Breast epithelium (tissue), 4 donors: ENCODE measurements at regions not wholly inside any gene's neighbourhood (a gene's known extent, or its start where the extent isn't known, plus 50 kb on each side); places are given as distances from the start of the nearest gene placed in this dataset.

Experiments
- DNase-seq, 2 donors: peaks; one replicate each; pipeline ENCODE4 v3.0.0-alpha.2; 2019; ENCODE audit warnings: low spot score in 2 of 2
- H3K27ac ChIP-seq, 2 donors: fragments of 200-600 bp; sonication (generic) in 1 of 2; one replicate each; pipeline ENCODE4 v1.5.1; 2016 to 2019; ENCODE audit warnings: mild to moderate bottlenecking in 1 of 2
- H3K27me3 ChIP-seq, 2 donors: fragments of 200-600 bp; sonication (generic) in 1 of 2; one replicate each; pipeline versions ENCODE4 v1.5.1 to v1.6.0; 2017 to 2019; ENCODE audit warnings: control low read depth in 1 of 2, mild to moderate bottlenecking in 1 of 2
- H3K36me3 ChIP-seq: fragments of 200-600 bp; one replicate; pipeline ENCODE4 v1.5.1; 2019
- H3K4me1 ChIP-seq, 2 donors: fragments of 200-600 bp; sonication (generic); one replicate each; pipeline ENCODE4 v1.5.1; 2016 to 2019; ENCODE audit warnings: control low read depth in 1 of 2
- H3K4me3 ChIP-seq, 3 donors: fragments of 200-600 bp; sonication (generic); 1 replicate in 2 of 3; 2 replicates in 1 of 3; pipeline ENCODE4 v1.5.1; 2016 to 2019; ENCODE audit warnings: mild to moderate bottlenecking in 3 of 3, moderate library complexity in 2 of 3
- H3K9me3 ChIP-seq, 2 donors: fragments of 200-600 bp; sonication (generic) in 1 of 2; one replicate each; pipeline ENCODE4 v1.5.1; 2016 to 2019; ENCODE audit warnings: control low read depth in 1 of 2
- POLR2A ChIP-seq: fragments of 450-650 bp; IDR thresholded peaks from one replicate; pipeline ENCODE4 v1.6.1; 2016; ENCODE audit warnings: antibody characterized with exemption, mild to moderate bottlenecking, moderate library complexity
- POLR2AphosphoS5 ChIP-seq, 3 donors: sonication (generic); formaldehyde crosslinking; IDR thresholded peaks; one replicate each; pipeline ENCODE4 v1.6.1; 2017; ENCODE audit warnings: antibody characterized with exemption in 3 of 3
- intact Hi-C: fragments of 100-400 bp; cut with DNase I; formaldehyde crosslinking; loops from one replicate; pipeline ENCODE4 v1.15.1; 2023; ENCODE audit warnings: low total_unique reads
- TF ChIP-seq, protein P1 (sequence below), 3 donors: fragments of 450-650 bp; IDR thresholded peaks; one replicate each; pipeline ENCODE4 v1.5.1; 2016 to 2017; ENCODE audit warnings: antibody characterized with exemption in 3 of 3, mild to moderate bottlenecking in 3 of 3, moderate library complexity in 3 of 3

DNA sequence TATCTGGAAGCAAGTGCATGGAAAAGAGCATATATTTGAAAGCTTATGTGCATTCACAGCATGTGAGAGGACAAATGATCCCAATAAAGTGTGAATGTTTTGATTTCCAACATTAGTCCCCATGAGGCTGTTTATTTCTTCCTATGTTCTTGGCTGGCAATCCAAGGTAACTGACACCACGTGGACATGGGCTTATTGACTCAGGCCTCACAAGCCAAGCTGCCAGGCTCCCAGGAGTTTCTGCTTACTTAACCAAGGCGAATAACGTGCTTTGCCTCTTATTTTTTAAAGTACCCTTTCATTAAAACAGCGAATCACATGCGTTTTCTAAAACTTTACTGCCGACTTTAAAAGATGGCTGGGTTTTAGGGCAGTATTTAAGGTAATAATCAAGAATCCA lies 441.7 kb downstream of the FUT8 start:
- TF ChIP-seq, protein P1, sequence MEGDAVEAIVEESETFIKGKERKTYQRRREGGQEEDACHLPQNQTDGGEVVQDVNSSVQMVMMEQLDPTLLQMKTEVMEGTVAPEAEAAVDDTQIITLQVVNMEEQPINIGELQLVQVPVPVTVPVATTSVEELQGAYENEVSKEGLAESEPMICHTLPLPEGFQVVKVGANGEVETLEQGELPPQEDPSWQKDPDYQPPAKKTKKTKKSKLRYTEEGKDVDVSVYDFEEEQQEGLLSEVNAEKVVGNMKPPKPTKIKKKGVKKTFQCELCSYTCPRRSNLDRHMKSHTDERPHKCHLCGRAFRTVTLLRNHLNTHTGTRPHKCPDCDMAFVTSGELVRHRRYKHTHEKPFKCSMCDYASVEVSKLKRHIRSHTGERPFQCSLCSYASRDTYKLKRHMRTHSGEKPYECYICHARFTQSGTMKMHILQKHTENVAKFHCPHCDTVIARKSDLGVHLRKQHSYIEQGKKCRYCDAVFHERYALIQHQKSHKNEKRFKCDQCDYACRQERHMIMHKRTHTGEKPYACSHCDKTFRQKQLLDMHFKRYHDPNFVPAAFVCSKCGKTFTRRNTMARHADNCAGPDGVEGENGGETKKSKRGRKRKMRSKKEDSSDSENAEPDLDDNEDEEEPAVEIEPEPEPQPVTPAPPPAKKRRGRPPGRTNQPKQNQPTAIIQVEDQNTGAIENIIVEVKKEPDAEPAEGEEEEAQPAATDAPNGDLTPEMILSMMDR (IDR thresholded peaks at IDR 0.05), result no peak
- no peak for TF ChIP-seq POLR2AphosphoS5 (IDR thresholded peaks at IDR 0.05)
- TF ChIP-seq POLR2A, result no peak
- H3K36me3 ChIP-seq, result no peaks in the 10 kb centered on the region
- DNase-seq, result no peak
- H3K27ac ChIP-seq, result no peak overlapping the region
- intact Hi-C loops, result no loop called here
- no peaks in the 10 kb centered on the region for H3K4me1 ChIP-seq
- no peaks in the 10 kb centered on the region for H3K27me3 ChIP-seq
- no peaks in the 10 kb centered on the region for H3K9me3 ChIP-seq
- no peak overlapping the region for H3K4me3 ChIP-seq

DNA sequence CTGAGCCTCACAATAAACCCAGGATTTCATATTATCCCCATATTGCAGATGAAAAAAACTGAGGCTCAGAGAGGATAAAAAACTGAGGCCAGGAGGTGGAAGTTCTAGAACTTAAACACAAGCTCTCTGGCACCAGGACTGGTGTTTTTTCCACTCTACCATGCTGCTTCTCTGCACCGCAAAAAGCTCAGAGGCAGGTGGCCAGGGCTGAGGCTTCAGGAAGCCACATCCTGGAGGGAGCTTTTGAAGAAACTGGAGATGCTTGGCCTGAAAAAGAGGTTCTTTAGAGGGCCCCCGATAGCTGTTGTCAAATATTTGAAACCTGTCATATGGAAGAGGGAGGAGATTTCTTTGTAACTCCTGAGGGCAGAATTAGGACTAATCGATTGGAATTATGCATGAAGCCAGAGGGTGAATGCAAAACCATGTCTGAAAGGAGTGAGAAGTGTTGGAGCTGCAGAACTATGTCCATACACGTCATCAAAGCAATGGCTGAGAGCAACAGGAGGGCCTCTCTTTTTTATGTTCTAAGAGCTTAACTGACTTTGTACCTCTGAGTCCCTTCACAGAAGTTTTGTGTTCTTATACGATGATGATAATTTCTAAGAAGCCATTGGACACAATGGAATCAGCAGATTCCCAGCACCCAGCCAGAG lies 448.6 kb downstream of the FUT8 start:
- DNase-seq, result no peak
- Histone ChIP-seq H3K36me3 (no peaks in the 10 kb centered on the region), H3K27ac (no peak overlapping the region), H3K4me1 (no peaks in the 10 kb centered on the region), H3K27me3 (no peaks in the 10 kb centered on the region), H3K4me3 (no peak overlapping the region), H3K9me3 (no peaks in the 10 kb centered on the region)
- TF ChIP-seq POLR2AphosphoS5 (IDR thresholded peaks at IDR 0.05), result no peak
- TF ChIP-seq, protein P1 (IDR thresholded peaks at IDR 0.05), result no peak
- no peak for TF ChIP-seq POLR2A
- intact Hi-C loops, result no loop called here

DNA sequence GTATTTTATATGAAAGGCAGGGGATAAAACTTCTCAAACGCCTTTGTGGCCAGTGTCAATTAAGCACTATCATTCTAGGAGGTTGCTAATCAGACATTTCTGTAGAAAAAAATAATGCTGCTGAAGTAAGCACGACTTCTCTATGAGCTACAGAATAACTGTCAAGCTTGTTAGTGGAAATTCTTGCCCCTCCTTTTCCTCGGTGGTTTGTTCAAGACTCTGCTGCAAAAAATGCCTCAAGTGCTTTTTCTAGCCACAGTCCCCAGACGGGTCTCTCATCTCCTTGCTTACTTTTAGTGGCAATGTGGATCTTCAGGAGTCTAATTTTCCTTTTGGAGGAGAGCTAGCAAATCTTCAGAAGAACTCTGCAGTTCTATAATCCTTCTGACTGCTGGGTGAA lies 452.0 kb downstream of the FUT8 start:
- DNase-seq, result no peak
- Histone ChIP-seq H3K9me3 (no peaks in the 10 kb centered on the region), H3K4me1 (no peaks in the 10 kb centered on the region), H3K27ac (no peak overlapping the region), H3K36me3 (no peaks in the 10 kb centered on the region), H3K27me3 (no peaks in the 10 kb centered on the region), H3K4me3 (no peak overlapping the region)
- TF ChIP-seq POLR2A, result no peak
- intact Hi-C loops, result no loop called here

DNA sequence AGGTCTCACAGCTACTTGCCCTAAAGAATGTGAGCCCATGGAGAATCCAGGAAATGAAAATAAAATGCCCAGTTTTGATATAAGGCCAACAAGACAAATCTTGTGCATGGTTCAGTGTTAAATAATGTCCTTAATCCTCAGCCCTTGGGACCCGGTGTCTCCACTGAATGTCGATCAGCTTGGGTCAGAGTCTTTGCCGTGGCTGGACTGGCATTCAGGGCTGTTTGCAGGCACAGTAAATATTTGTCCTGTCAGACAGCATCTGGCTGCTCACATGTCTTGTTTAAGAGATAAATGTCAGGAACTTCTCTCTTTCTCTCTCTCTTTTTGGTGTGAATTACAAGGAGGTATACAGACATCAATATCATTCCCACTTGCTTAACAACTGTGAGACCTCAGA lies 452.5 kb downstream of the FUT8 start:
- TF ChIP-seq, protein P1 (IDR thresholded peaks at IDR 0.05), result no peak
- TF ChIP-seq POLR2AphosphoS5 (IDR thresholded peaks at IDR 0.05), result no peak
- TF ChIP-seq POLR2A, result no peak

DNA sequence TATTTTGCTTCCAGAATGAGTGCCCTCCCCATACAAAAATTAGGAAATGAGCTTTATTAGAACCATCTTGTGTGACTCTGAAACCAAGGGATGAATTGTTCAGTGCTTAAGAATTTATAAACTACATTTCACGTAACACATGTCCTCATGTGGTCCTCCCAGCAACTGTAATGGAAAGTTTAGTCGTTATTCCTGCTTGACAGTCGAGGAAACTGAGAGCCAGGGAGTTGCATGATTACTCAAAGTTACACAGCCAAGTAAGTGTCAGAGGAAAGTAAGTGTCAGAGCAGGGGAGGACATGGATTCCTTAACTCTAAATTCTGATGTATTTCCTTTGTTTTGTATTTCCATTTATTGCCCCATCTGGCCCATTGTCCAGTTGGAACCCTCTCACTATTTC lies 453.9 kb downstream of the FUT8 start:
- H3K4me3 ChIP-seq, result no peak overlapping the region
- no peak for DNase-seq
- no peaks in the 10 kb centered on the region for H3K9me3 ChIP-seq
- intact Hi-C loops, result no loop called here
- H3K27me3 ChIP-seq, result no peaks in the 10 kb centered on the region
- TF ChIP-seq, protein P1 (IDR thresholded peaks at IDR 0.05), result no peak
- TF ChIP-seq POLR2AphosphoS5 (IDR thresholded peaks at IDR 0.05), result no peak
- no peak for TF ChIP-seq POLR2A
- H3K4me1 ChIP-seq, result no peaks in the 10 kb centered on the region
- H3K27ac ChIP-seq, result no peak overlapping the region
- no peaks in the 10 kb centered on the region for H3K36me3 ChIP-seq

More for the DNA sequence above, 452.5 kb downstream of the FUT8 start:
- Histone ChIP-seq H3K9me3 (no peaks in the 10 kb centered on the region), H3K36me3 (no peaks in the 10 kb centered on the region), H3K27ac (no peak overlapping the region), H3K4me1 (no peaks in the 10 kb centered on the region), H3K27me3 (no peaks in the 10 kb centered on the region), H3K4me3 (no peak overlapping the region)
- no peak for DNase-seq
- intact Hi-C loops, result no loop called here

DNA sequence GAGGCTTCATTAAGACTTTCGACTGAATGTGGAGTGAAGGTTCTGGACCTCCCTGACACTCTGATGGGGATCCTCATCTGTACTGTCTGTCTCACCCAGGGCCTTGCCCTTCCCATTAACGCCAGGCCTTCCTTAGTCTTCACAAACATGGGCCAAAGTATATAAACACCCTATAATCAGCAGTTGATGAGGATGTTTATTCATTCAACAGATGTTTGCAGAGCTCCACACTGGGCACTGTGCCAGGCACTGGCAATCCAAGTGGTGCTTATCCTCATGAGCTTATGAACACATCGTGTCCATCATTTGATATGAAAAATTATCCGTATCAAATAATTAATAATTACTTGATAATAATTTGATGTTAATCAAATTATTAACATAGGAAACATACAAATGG lies 454.4 kb downstream of the FUT8 start:
- intact Hi-C loops, result no loop called here
- no peak for DNase-seq
- H3K4me3 ChIP-seq, result no peak overlapping the region

More for the DNA sequence above, 454.4 kb downstream of the FUT8 start:
- Histone ChIP-seq H3K4me1 (no peaks in the 10 kb centered on the region), H3K27me3 (no peaks in the 10 kb centered on the region), H3K36me3 (no peaks in the 10 kb centered on the region), H3K9me3 (no peaks in the 10 kb centered on the region), H3K27ac (no peak overlapping the region)
- TF ChIP-seq, protein P1 (IDR thresholded peaks at IDR 0.05), result no peak
- TF ChIP-seq POLR2AphosphoS5 (IDR thresholded peaks at IDR 0.05), result no peak
- no peak for TF ChIP-seq POLR2A
